HEK293 (cell line): ENCODE measurements at regions not wholly inside any gene's neighbourhood (a gene's known extent, or its start where the extent isn't known, plus 50 kb on each side); places are given as distances from the start of the nearest gene placed in this dataset.
"Not testable (repeated sequence)": the region's sequence is repeated elsewhere in the genome, so short reads cannot be mapped to it uniquely, and the experiment has no call there.

ENCODE experiments used
- CTCF ChIA-PET: fragments of 350-600 bp; formaldehyde crosslinking; extraction: SDS; loops from one replicate; lab custom pipeline; 2021; ENCODE audit warnings: antibody characterized with exemption; lab: Yijun Ruan, JAX
- POLR2A ChIA-PET: fragments of 300-600 bp; formaldehyde crosslinking; extraction: SDS; loops from one replicate; lab custom pipeline; 2020; ENCODE audit warnings: antibody characterized with exemption, inconsistent platforms; lab: Yijun Ruan, JAX
- H3K27ac ChIP-seq: fragments of 200-500 bp; sonication (Bioruptor generic); 2 replicates; pipeline ENCODE4 v1.5.1; 2014; ENCODE audit warnings: low read depth, low read length, control low read depth, inconsistent platforms; ENCODE audit errors: extremely low read depth
- H3K36me3 ChIP-seq, 2 experiments: fragments of 200-500 bp in 1 of 2; sonication (Bioruptor generic) in 1 of 2; 1 replicate in 1 of 2; 2 replicates in 1 of 2; pipeline ENCODE4 v1.5.1; 2014 to 2017; ENCODE audit warnings: inconsistent platforms in 2 of 2, low read length in 2 of 2; ENCODE audit not compliant: control insufficient read depth in 2 of 2, insufficient read depth in 1 of 2
- H3K4me1 ChIP-seq: fragments of 200-500 bp; sonication (Bioruptor generic); 2 replicates; pipeline ENCODE4 v1.5.1; 2014; ENCODE audit warnings: mild to moderate bottlenecking, low read length, inconsistent platforms; ENCODE audit not compliant: control insufficient read depth, insufficient read depth
- H3K4me3 ChIP-seq: 2 replicates; pipeline ENCODE4 v1.5.1; 2011; ENCODE audit warnings: low read depth, mild to moderate bottlenecking, control low read depth, low read length, moderate library complexity
- H3K9me3 ChIP-seq: fragments of 200-500 bp; sonication (Bioruptor generic); 2 replicates; pipeline ENCODE4 v1.5.1; 2014; ENCODE audit warnings: low read depth, low read length, inconsistent platforms; ENCODE audit not compliant: control insufficient read depth, insufficient read depth
- EGR2 ChIP-seq: fragments of 450-650 bp; formaldehyde crosslinking; IDR thresholded peaks from 2 replicates; pipeline ENCODE4 v1.5.1; 2016; ENCODE audit warnings: low read depth, missing biosample characterization, missing genetic modification characterization
- MYNN ChIP-seq: fragments of 450-650 bp; formaldehyde crosslinking; IDR thresholded peaks from 2 replicates; pipeline ENCODE4 v1.5.1; 2016; ENCODE audit warnings: missing biosample characterization, missing genetic modification characterization, borderline replicate concordance
- RBAK ChIP-seq: fragments of 450-650 bp; formaldehyde crosslinking; IDR thresholded peaks from 2 replicates; pipeline ENCODE4 v1.5.1; 2016; ENCODE audit warnings: missing biosample characterization, missing genetic modification characterization
- ZBTB7A ChIP-seq: fragments of 450-650 bp; formaldehyde crosslinking; IDR thresholded peaks from 2 replicates; pipeline ENCODE4 v1.5.1; 2016; ENCODE audit warnings: low read depth, missing biosample characterization, missing genetic modification characterization
- ZFP3 ChIP-seq: fragments of 450-650 bp; formaldehyde crosslinking; IDR thresholded peaks from 2 replicates; pipeline ENCODE4 v1.5.1; 2016; ENCODE audit warnings: low read depth, missing biosample characterization, missing genetic modification characterization
- ZFP69B ChIP-seq: fragments of 450-650 bp; formaldehyde crosslinking; IDR thresholded peaks from 2 replicates; pipeline ENCODE4 v1.5.1; 2016; ENCODE audit warnings: missing biosample characterization, missing genetic modification characterization
- ZNF10 ChIP-seq: fragments of 450-650 bp; formaldehyde crosslinking; IDR thresholded peaks from 2 replicates; pipeline ENCODE4 v1.5.1; 2017; ENCODE audit warnings: missing biosample characterization, missing genetic modification characterization
- ZNF2 ChIP-seq: fragments of 450-650 bp; formaldehyde crosslinking; IDR thresholded peaks from 2 replicates; pipeline ENCODE4 v1.5.1; 2016; ENCODE audit warnings: missing biosample characterization, missing genetic modification characterization
- ZNF324 ChIP-seq: fragments of 450-650 bp; formaldehyde crosslinking; IDR thresholded peaks from 2 replicates; pipeline ENCODE4 v1.5.1; 2016; ENCODE audit warnings: missing biosample characterization, missing genetic modification characterization
- ZNF37A ChIP-seq: fragments of 450-650 bp; IDR thresholded peaks from 2 replicates; pipeline ENCODE4 v1.5.1; 2018; ENCODE audit warnings: missing biosample characterization, missing genetic modification characterization
- ZNF404 ChIP-seq: fragments of 450-650 bp; formaldehyde crosslinking; IDR thresholded peaks from 2 replicates; pipeline ENCODE4 v1.5.1; 2017; ENCODE audit warnings: missing biosample characterization, missing genetic modification characterization
- ZNF433 ChIP-seq: fragments of 450-650 bp; formaldehyde crosslinking; IDR thresholded peaks from 2 replicates; pipeline ENCODE4 v1.5.1; 2016; ENCODE audit warnings: missing biosample characterization, missing genetic modification characterization, low read depth
- ZNF548 ChIP-seq: fragments of 450-650 bp; formaldehyde crosslinking; IDR thresholded peaks from 2 replicates; pipeline ENCODE4 v1.5.1; 2016; ENCODE audit warnings: missing biosample characterization, missing genetic modification characterization
- ZNF664 ChIP-seq: fragments of 450-650 bp; formaldehyde crosslinking; IDR thresholded peaks from 2 replicates; pipeline ENCODE4 v1.5.1; 2016; ENCODE audit warnings: missing biosample characterization, missing genetic modification characterization
- ZNF670 ChIP-seq: fragments of 450-650 bp; formaldehyde crosslinking; IDR thresholded peaks from 2 replicates; pipeline ENCODE4 v1.5.1; 2016; ENCODE audit warnings: missing biosample characterization, missing genetic modification characterization, low read depth
- ZNF747 ChIP-seq: fragments of 450-650 bp; formaldehyde crosslinking; IDR thresholded peaks from 2 replicates; pipeline ENCODE4 v1.5.1; 2016; ENCODE audit warnings: missing biosample characterization, missing genetic modification characterization
- ZNF768 ChIP-seq: fragments of 450-650 bp; formaldehyde crosslinking; IDR thresholded peaks from 2 replicates; pipeline ENCODE4 v1.5.1; 2018; ENCODE audit warnings: missing biosample characterization, mild to moderate bottlenecking, missing genetic modification characterization
- ZNF785 ChIP-seq: fragments of 450-650 bp; formaldehyde crosslinking; IDR thresholded peaks from 2 replicates; pipeline ENCODE4 v1.5.1; 2016; ENCODE audit warnings: missing biosample characterization, missing genetic modification characterization
- TF ChIP-seq, protein P1 (sequence below): fragments of 450-650 bp; formaldehyde crosslinking; IDR thresholded peaks from 2 replicates; pipeline ENCODE4 v1.5.1; 2016; ENCODE audit warnings: missing biosample characterization, missing genetic modification characterization
- TF ChIP-seq, protein P2 (sequence below): fragments of 450-650 bp; formaldehyde crosslinking; IDR thresholded peaks from 2 replicates; pipeline ENCODE4 v1.5.1; 2016; ENCODE audit warnings: missing biosample characterization, missing genetic modification characterization
- TF ChIP-seq, protein P3 (sequence below): fragments of 450-650 bp; formaldehyde crosslinking; IDR thresholded peaks from 2 replicates; pipeline ENCODE4 v1.5.1; 2017; ENCODE audit warnings: missing biosample characterization, missing genetic modification characterization
- TF ChIP-seq, protein P4 (sequence below): fragments of 450-650 bp; formaldehyde crosslinking; IDR thresholded peaks from 2 replicates; pipeline ENCODE4 v1.5.1; 2016; ENCODE audit warnings: missing biosample characterization, missing genetic modification characterization
- TF ChIP-seq, protein P5 (sequence below): fragments of 450-650 bp; formaldehyde crosslinking; IDR thresholded peaks from 2 replicates; pipeline ENCODE4 v1.5.1; 2016; ENCODE audit warnings: missing biosample characterization, missing genetic modification characterization, low read depth
- TF ChIP-seq, protein P6 (sequence below): fragments of 450-650 bp; formaldehyde crosslinking; IDR thresholded peaks from 2 replicates; pipeline ENCODE4 v1.5.1; 2016; ENCODE audit warnings: missing biosample characterization, missing genetic modification characterization

DNA sequence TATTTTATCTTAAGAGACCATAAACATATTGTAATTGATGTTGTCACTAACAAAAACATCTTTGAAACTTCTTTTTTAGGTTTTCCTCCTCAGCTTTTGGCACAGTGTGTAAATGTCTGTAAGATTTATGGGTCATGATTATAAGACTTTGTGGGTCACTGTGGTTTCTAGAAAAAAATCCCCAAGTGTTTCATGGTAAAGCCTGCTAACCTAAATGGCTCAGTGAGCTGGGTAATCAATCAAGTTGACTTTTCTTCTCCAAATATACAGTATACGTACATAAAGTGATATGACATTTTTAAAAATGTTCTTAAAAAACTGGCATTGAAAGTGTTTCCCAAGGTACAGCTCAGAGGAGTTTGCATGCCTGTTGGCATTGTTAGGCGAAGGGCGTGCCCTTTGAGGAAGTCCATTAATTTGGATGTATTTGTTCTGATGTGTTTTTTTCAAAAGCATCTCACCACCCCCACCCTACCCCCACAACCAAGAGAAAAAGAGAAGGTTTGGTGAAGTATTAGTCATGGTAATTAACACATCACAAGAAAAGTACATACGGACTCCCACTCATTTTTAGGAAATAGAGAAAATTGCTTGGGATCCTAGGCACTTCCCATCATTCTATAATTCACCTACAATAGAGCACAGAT is 385.4 kb upstream of the LRRC3B start (continued):
- no peak for TF ChIP-seq MYNN (tag by site-specific recombination)
- TF ChIP-seq, protein P1, sequence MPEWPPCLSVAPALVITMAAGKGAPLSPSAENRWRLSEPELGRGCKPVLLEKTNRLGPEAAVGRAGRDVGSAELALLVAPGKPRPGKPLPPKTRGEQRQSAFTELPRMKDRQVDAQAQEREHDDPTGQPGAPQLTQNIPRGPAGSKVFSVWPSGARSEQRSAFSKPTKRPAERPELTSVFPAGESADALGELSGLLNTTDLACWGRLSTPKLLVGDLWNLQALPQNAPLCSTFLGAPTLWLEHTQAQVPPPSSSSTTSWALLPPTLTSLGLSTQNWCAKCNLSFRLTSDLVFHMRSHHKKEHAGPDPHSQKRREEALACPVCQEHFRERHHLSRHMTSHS (tag by site-specific recombination), result no peak
- no peak for TF ChIP-seq ZNF785 (tag by site-specific recombination)
- TF ChIP-seq, protein P2, sequence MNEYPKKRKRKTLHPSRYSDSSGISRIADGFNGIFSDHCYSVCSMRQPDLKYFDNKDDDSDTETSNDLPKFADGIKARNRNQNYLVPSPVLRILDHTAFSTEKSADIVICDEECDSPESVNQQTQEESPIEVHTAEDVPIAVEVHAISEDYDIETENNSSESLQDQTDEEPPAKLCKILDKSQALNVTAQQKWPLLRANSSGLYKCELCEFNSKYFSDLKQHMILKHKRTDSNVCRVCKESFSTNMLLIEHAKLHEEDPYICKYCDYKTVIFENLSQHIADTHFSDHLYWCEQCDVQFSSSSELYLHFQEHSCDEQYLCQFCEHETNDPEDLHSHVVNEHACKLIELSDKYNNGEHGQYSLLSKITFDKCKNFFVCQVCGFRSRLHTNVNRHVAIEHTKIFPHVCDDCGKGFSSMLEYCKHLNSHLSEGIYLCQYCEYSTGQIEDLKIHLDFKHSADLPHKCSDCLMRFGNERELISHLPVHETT (tag by site-specific recombination), result no peak
- no peak for TF ChIP-seq EGR2
- TF ChIP-seq, all 188 proteins: peak for 0

DNA sequence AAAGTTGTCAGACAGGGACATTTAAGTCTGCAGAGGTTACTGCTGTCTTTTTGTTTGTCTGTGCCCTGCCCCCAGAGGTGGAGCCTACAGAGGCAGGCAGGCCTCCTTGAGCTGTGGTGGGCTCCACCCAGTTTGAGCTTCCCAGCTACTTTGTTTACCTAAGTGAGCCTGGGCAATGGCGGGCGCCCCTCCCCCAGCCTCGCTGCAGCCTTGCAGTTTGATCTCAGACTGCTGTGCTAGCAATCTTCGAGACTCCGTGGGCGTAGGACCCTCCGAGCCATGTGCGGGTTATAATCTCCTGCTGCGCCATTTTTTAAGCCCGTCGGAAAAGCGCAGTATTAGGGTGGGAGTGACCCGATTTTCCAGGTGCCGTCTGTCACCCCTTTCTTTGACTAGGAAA is 378.0 kb upstream of the LRRC3B start:
- H3K4me1 ChIP-seq, POLR2A ChIA-PET, CTCF ChIA-PET, H3K9me3 ChIP-seq, H3K27ac ChIP-seq, H3K36me3 ChIP-seq, H3K4me3 ChIP-seq: not testable (repeated sequence)

DNA sequence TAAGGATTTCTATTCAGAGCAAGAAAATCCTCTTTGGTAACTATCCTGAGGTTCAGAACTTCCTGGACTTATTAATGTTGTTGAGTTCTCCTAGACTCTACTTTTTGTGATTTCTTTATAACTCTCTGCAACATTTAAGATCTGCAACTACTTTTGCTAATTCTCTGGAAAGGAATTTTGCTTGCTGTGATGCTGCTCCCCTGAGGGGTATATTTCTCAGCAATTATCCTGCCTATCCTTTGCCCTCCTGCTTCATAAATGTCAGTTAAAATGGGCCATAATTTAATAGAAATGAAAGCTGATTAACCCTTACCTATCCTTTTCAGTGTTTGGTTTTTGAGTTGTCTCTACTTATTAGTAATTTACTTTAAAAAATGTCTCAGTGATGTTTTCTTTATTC is 377.3 kb upstream of the LRRC3B start:
- Histone ChIP-seq H3K36me3 (no peaks in the 10 kb centered on the region), H3K9me3 (no peaks in the 10 kb centered on the region), H3K4me3 (no peak overlapping the region), H3K27ac (no peak overlapping the region), H3K4me1 (no peaks in the 10 kb centered on the region)
- POLR2A ChIA-PET, result no interaction called here
- TF ChIP-seq ZNF404 (no peak), ZNF768 (tag by site-specific recombination) (no peak), ZNF37A (no peak), ZNF664 (tag by site-specific recombination) (no peak), ZBTB7A (tag by site-specific recombination) (no peak), ZNF670 (tag by site-specific recombination) (no peak), ZNF548 (no peak), ZNF747 (tag by site-specific recombination) (no peak), RBAK (tag by site-specific recombination) (no peak), ZFP69B (no peak), ZNF324 (tag by site-specific recombination) (no peak), ZNF10 (tag by site-specific recombination) (no peak), ZNF433 (no peak), ZFP3 (tag by site-specific recombination) (no peak), ZNF2 (tag by site-specific recombination) (no peak)
- TF ChIP-seq, protein P1 (tag by site-specific recombination), result no peak
- TF ChIP-seq, protein P3, sequence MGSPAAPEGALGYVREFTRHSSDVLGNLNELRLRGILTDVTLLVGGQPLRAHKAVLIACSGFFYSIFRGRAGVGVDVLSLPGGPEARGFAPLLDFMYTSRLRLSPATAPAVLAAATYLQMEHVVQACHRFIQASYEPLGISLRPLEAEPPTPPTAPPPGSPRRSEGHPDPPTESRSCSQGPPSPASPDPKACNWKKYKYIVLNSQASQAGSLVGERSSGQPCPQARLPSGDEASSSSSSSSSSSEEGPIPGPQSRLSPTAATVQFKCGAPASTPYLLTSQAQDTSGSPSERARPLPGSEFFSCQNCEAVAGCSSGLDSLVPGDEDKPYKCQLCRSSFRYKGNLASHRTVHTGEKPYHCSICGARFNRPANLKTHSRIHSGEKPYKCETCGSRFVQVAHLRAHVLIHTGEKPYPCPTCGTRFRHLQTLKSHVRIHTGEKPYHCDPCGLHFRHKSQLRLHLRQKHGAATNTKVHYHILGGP (tag by site-specific recombination), result no peak
- TF ChIP-seq, protein P4, sequence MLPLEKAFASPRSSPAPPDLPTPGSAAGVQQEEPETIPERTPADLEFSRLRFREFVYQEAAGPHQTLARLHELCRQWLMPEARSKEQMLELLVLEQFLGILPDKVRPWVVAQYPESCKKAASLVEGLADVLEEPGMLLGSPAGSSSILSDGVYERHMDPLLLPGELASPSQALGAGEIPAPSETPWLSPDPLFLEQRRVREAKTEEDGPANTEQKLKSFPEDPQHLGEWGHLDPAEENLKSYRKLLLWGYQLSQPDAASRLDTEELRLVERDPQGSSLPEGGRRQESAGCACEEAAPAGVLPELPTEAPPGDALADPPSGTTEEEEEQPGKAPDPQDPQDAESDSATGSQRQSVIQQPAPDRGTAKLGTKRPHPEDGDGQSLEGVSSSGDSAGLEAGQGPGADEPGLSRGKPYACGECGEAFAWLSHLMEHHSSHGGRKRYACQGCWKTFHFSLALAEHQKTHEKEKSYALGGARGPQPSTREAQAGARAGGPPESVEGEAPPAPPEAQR (tag by site-specific recombination), result no peak
- TF ChIP-seq, protein P5, sequence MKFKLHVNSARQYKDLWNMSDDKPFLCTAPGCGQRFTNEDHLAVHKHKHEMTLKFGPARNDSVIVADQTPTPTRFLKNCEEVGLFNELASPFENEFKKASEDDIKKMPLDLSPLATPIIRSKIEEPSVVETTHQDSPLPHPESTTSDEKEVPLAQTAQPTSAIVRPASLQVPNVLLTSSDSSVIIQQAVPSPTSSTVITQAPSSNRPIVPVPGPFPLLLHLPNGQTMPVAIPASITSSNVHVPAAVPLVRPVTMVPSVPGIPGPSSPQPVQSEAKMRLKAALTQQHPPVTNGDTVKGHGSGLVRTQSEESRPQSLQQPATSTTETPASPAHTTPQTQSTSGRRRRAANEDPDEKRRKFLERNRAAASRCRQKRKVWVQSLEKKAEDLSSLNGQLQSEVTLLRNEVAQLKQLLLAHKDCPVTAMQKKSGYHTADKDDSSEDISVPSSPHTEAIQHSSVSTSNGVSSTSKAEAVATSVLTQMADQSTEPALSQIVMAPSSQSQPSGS (tag by site-specific recombination), result no peak
- TF ChIP-seq, protein P6, sequence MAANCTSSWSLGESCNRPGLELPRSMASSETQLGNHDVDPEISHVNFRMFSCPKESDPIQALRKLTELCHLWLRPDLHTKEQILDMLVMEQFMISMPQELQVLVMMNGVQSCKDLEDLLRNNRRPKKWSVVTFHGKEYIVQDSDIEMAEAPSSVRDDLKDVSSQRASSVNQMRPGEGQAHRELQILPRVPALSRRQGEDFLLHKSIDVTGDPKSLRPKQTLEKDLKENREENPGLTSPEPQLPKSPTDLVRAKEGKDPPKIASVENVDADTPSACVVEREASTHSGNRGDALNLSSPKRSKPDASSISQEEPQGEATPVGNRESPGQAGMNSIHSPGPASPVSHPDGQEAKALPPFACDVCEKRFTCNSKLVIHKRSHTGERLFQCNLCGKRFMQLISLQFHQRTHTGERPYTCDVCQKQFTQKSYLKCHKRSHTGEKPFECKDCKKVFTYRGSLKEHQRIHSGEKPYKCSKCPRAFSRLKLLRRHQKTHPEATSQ (tag by site-specific recombination), result no peak
- CTCF ChIA-PET, result no interaction called here
